Suprapubic skin (tissue), 4 donors: ENCODE measurements at regions not wholly inside any gene's neighbourhood (a gene's known extent, or its start where the extent isn't known, plus 50 kb on each side); places are given as distances from the start of the nearest gene placed in this dataset.

Experiments used
- DNase-seq, 2 donors: peaks; one replicate each; pipeline ENCODE4 v3.0.0-alpha.2; 2019; ENCODE audit warnings: low spot score in 2 of 2
- H3K27ac ChIP-seq: fragments of 200-600 bp; sonication (generic); one replicate; pipeline ENCODE4 v1.5.1; 2019
- H3K27me3 ChIP-seq: fragments of 200-600 bp; sonication (generic); one replicate; pipeline ENCODE4 v1.5.1; 2019
- H3K36me3 ChIP-seq: fragments of 200-600 bp; sonication (generic); one replicate; pipeline ENCODE4 v1.5.1; 2019
- H3K4me1 ChIP-seq: fragments of 200-600 bp; sonication (generic); one replicate; pipeline ENCODE4 v1.5.1; 2019
- H3K4me3 ChIP-seq: fragments of 200-600 bp; sonication (generic); one replicate; pipeline ENCODE4 v1.5.1; 2019; ENCODE audit warnings: mild to moderate bottlenecking
- H3K9me3 ChIP-seq: fragments of 200-600 bp; sonication (generic); one replicate; pipeline ENCODE4 v1.5.1; 2019
- EP300 ChIP-seq: sonication (generic); formaldehyde crosslinking; IDR thresholded peaks from one replicate; pipeline ENCODE4 v1.6.1; 2017; ENCODE audit warnings: antibody characterized with exemption
- POLR2A ChIP-seq, 2 donors: fragments of 450-650 bp; IDR thresholded peaks; one replicate each; pipeline ENCODE4 v1.6.1; 2017; ENCODE audit warnings: antibody characterized with exemption in 2 of 2, mild to moderate bottlenecking in 2 of 2, moderate library complexity in 2 of 2
- POLR2AphosphoS5 ChIP-seq, 3 donors: sonication (generic); formaldehyde crosslinking; IDR thresholded peaks; one replicate each; pipeline ENCODE4 v1.6.1; 2017; ENCODE audit warnings: antibody characterized with exemption in 3 of 3
- WGBS: methylation state at CpG from one replicate; pipeline ENCODE4 v1.1.5; 2018; 5-methylcytosine and 5-hydroxymethylcytosine counted together
- TF ChIP-seq, protein P1 (sequence below), 2 donors: fragments of 200-600 bp in 1 of 2; fragments of 450-650 bp in 1 of 2; sonication (generic) in 1 of 2; IDR thresholded peaks; one replicate each; pipeline ENCODE4 v1.5.1; 2016 to 2019; ENCODE audit warnings: antibody characterized with exemption in 2 of 2, mild to moderate bottlenecking in 1 of 2, moderate library complexity in 1 of 2

DNA sequence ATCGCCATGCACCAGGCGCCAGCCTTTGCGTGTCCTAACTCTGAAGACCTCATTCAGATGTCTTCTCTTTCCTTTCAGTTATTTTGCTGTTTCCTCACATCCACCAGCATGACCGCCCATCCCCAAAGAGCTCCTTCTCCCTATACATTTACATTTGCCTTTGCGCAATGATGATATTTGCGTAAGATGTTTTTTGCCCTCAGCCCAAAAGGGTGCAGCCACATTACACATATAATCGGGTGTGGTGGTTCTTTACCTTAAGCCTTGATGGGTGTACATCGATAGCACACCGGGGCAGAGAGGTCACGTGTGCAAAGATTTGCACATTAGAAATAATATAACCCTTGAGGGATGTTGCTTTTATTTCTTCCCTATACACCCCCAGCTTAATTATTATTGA, 192.8 kb downstream of the HUNK start:
- TF ChIP-seq, protein P1, sequence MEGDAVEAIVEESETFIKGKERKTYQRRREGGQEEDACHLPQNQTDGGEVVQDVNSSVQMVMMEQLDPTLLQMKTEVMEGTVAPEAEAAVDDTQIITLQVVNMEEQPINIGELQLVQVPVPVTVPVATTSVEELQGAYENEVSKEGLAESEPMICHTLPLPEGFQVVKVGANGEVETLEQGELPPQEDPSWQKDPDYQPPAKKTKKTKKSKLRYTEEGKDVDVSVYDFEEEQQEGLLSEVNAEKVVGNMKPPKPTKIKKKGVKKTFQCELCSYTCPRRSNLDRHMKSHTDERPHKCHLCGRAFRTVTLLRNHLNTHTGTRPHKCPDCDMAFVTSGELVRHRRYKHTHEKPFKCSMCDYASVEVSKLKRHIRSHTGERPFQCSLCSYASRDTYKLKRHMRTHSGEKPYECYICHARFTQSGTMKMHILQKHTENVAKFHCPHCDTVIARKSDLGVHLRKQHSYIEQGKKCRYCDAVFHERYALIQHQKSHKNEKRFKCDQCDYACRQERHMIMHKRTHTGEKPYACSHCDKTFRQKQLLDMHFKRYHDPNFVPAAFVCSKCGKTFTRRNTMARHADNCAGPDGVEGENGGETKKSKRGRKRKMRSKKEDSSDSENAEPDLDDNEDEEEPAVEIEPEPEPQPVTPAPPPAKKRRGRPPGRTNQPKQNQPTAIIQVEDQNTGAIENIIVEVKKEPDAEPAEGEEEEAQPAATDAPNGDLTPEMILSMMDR (IDR thresholded peaks at IDR 0.05), result no peak
- no peak for TF ChIP-seq POLR2AphosphoS5 (IDR thresholded peaks at IDR 0.05)
- TF ChIP-seq POLR2A (IDR thresholded peaks at IDR 0.05), result no peak
- TF ChIP-seq EP300, result no peak
- no peak overlapping the region for H3K4me3 ChIP-seq
- WGBS, result 82% methylated on average over 10 of the region's 10 CpGs

DNA sequence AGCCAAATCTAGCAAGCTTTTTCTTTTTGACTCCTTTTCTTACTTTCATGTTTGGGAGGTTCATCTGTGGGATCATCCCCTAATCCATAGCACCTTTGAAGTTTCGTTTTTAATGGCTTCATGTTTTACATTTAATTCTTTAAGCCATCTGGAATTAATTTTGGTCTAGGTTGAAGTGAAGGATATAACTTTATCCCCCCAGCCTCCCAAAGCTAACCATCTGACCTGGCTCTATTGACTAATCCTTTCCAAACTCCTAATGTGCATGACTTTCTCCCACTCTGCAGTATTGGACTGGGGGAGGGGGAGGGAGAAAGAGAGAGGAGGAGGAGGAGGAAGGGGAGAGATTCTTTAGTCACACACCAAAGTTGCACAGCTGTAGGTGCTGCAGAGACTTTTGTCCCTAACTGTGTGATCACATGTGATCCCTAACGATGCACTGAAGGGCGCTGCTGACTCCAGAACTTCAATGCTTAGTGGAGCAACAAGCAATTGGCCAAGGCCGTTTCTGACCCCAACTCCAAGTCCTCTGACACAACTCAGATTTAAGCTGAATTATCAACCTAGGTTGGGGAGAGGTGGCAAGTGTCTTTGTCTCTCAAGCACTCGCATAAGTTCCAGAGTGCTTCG, 191.6 kb downstream of the HUNK start:
- WGBS, result 79% methylated on average over 6 of the region's 6 CpGs
- H3K9me3 ChIP-seq, result no peaks in the 10 kb centered on the region
- no peaks in the 10 kb centered on the region for H3K27me3 ChIP-seq
- H3K36me3 ChIP-seq, result no peaks in the 10 kb centered on the region
- H3K27ac ChIP-seq, result no peak overlapping the region
- H3K4me3 ChIP-seq, result no peak overlapping the region
- no peak for DNase-seq
- H3K4me1 ChIP-seq, result peaks cover 11% of the 10 kb centered on the region
- TF ChIP-seq, protein P1 (IDR thresholded peaks at IDR 0.05), result no peak
- TF ChIP-seq POLR2AphosphoS5 (IDR thresholded peaks at IDR 0.05) (no peak), POLR2A (IDR thresholded peaks at IDR 0.05) (no peak), EP300 (no peak)

More for the DNA sequence above, 192.8 kb downstream of the HUNK start:
- peaks cover 8% of the 10 kb centered on the region for H3K4me1 ChIP-seq
- no peaks in the 10 kb centered on the region for H3K9me3 ChIP-seq
- H3K36me3 ChIP-seq, result no peaks in the 10 kb centered on the region
- H3K27ac ChIP-seq, result no peak overlapping the region
- no peak for DNase-seq
- H3K27me3 ChIP-seq, result no peaks in the 10 kb centered on the region

DNA sequence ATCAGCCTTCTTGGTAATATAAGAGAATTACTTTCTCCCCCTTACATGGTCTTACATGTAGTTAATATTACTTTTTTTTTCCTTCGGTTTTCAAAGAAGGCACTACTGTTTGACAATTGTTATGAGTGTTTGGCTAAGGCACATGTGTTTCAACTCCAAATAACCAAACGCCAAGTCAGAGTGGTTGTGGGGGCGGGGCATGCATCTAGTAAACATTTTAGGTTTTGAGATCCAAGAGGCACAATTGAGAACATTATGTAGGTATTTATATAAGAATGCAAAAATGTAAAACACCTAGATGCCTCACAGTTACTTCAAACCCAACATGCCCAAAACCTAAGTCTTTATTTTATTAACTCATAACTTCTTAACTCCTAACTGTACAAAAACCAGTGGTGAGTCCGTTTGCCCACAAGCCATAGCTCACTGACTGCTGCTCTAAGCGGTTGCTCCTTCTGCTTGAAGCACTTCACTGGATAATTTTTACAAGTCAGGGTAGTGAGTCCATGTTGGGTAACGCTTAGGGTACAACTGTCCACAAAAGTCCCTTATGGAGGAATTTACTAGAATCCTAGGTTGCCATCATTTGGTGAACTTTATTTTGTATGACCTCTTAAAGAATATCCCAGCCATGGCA, 189.9 kb downstream of the HUNK start:
- Histone ChIP-seq H3K4me3 (no peak overlapping the region), H3K27ac (no peak overlapping the region), H3K4me1 (peaks cover 11% of the 10 kb centered on the region), H3K9me3 (no peaks in the 10 kb centered on the region), H3K36me3 (no peaks in the 10 kb centered on the region), H3K27me3 (no peaks in the 10 kb centered on the region)
- TF ChIP-seq POLR2A (IDR thresholded peaks at IDR 0.05) (no peak), EP300 (no peak), POLR2AphosphoS5 (IDR thresholded peaks at IDR 0.05) (no peak)
- TF ChIP-seq, protein P1 (IDR thresholded peaks at IDR 0.05), result no peak
- 62% methylated on average over 6 of the region's 6 CpGs for WGBS
- DNase-seq, result no peak

DNA sequence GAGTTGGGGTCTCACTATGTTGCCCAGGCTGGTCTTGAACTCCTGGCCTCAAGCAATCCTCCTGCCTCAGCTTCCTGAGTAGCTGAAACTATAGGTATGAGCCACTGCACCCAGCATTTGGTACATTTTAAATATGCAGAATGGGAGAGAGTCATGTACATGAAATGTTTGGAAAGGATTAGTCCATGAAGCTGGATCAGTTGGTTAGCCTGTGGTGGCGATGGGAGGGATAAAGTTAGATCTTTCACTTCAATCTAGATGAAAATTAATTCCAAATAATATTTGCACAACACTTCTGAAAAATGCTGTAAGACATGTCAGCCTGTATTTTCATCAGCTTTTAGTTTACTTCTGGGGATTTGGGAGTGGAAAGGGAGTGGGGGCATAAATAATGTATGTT, 188.9 kb downstream of the HUNK start:
- 54% methylated on average over 1 of the region's 1 CpG for WGBS
- no peaks in the 10 kb centered on the region for H3K9me3 ChIP-seq
- H3K27ac ChIP-seq, result no peak overlapping the region
- TF ChIP-seq, protein P1 (IDR thresholded peaks at IDR 0.05), result no peak
- TF ChIP-seq POLR2AphosphoS5 (IDR thresholded peaks at IDR 0.05) (no peak), EP300 (no peak), POLR2A (IDR thresholded peaks at IDR 0.05) (no peak)
- H3K27me3 ChIP-seq, result no peaks in the 10 kb centered on the region
- no peaks in the 10 kb centered on the region for H3K36me3 ChIP-seq
- no peak for DNase-seq
- peaks cover 4% of the 10 kb centered on the region for H3K4me1 ChIP-seq
- no peak overlapping the region for H3K4me3 ChIP-seq

DNA sequence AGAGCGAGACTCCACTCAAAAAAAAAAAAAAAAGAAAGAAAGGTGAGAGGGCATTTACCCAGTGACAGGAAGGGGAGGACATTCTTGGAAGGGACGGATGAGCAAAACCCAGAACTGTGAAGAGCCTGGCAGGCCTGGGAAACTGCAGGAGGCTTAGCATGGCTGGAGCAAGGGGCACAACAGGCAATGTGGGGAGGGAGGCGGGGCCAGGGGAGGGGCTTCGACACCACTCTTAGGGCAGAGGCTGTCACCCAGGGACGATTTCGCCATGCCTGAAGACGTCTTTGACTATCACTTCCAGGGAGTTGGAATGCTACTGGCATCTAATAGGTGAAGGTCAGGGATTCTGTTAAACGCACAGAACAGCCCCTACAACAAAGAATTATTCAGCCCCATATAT, 184.0 kb downstream of the HUNK start:
- DNase-seq, result no peak
- no peaks in the 10 kb centered on the region for H3K27me3 ChIP-seq
- TF ChIP-seq POLR2AphosphoS5 (IDR thresholded peaks at IDR 0.05) (no peak), POLR2A (IDR thresholded peaks at IDR 0.05) (no peak), EP300 (no peak)
- TF ChIP-seq, protein P1 (IDR thresholded peaks at IDR 0.05), result no peak
- no peaks in the 10 kb centered on the region for H3K36me3 ChIP-seq
- WGBS, result 85% methylated on average over 8 of the region's 8 CpGs
- no peak overlapping the region for H3K27ac ChIP-seq
- H3K4me3 ChIP-seq, result no peak overlapping the region
- H3K9me3 ChIP-seq, result no peaks in the 10 kb centered on the region
- H3K4me1 ChIP-seq, result peaks cover 4% of the 10 kb centered on the region
